Left ventricle myocardium inferior (tissue), 1 donor: ENCODE measurements at regions not wholly inside any gene's neighbourhood (a gene's known extent, or its start where the extent isn't known, plus 50 kb on each side); places are given as distances from the start of the nearest gene placed in this dataset.

Source experiments
- DNase-seq: peaks from one replicate; pipeline ENCODE4 v3.0.0-alpha.2; 2020
- H3K27ac ChIP-seq: fragments of 200-600 bp; replicated peaks from 2 replicates; pipeline ENCODE4 v1.8.0; 2021
- H3K27me3 ChIP-seq: fragments of 200-600 bp; 2 replicates; pipeline ENCODE4 v1.8.0; 2021; ENCODE audit warnings: low read depth
- H3K36me3 ChIP-seq: fragments of 200-600 bp; 2 replicates; pipeline ENCODE4 v1.8.0; 2021
- H3K4me1 ChIP-seq: fragments of 200-600 bp; 2 replicates; pipeline ENCODE4 v1.8.0; 2021
- H3K4me3 ChIP-seq: fragments of 200-600 bp; 2 replicates; pipeline ENCODE4 v1.8.0; 2021; ENCODE audit warnings: mild to moderate bottlenecking, moderate library complexity
- H3K9me3 ChIP-seq: fragments of 200-600 bp; replicated peaks from 2 replicates; pipeline ENCODE4 v1.8.0; 2021
- CTCF ChIP-seq: fragments of 200-600 bp; IDR thresholded peaks from 2 replicates; pipeline ENCODE4 v1.8.0; 2021; ENCODE audit warnings: antibody characterized with exemption, mild to moderate bottlenecking, borderline replicate concordance
- intact Hi-C: fragments of 100-400 bp; cut with micrococcal nuclease; formaldehyde crosslinking; loops from one replicate; pipeline ENCODE4 v1.11.0; 2022
- donor health status: DM: no; HTN: yes; CAD: no; lungs with severe emphysema.

DNA sequence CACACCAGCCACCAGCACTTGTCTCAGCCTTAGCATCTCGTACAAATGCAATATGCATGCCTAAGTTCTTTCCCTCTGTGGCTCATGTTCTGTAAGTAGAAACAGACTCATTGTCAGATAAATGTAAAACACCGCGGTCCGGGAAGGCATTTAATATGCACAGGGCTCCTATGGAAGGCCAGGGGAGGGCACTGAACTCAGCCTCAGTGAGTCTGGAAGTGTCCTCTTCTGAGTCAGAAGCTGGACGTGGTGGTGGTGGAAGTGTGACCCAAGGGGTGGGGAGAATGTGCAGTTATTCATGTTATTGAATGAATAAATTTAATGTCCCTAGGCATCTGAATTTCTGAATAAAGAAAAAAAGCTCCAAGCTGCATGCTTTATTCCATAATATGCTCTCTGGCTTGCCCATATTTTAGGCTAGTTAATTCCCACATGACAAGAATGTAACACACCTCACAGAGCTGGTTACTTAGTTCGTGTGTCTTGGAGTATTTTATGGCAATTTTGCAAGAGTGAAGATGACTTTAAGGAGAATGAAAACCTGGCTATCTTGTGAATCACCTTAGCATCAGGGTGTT lies 193.1 kb upstream of the GATB start:
- TF ChIP-seq CTCF: no peak
- Histone ChIP-seq H3K9me3 (no peaks in the 10 kb centered on the region), H3K36me3 (no peaks in the 10 kb centered on the region), H3K4me1 (peaks cover 13% of the 10 kb centered on the region), H3K27me3 (no peaks in the 10 kb centered on the region), H3K27ac (no peak overlapping the region), H3K4me3 (no peak overlapping the region)
- intact Hi-C loops: no loop called here
- no peak for DNase-seq

DNA sequence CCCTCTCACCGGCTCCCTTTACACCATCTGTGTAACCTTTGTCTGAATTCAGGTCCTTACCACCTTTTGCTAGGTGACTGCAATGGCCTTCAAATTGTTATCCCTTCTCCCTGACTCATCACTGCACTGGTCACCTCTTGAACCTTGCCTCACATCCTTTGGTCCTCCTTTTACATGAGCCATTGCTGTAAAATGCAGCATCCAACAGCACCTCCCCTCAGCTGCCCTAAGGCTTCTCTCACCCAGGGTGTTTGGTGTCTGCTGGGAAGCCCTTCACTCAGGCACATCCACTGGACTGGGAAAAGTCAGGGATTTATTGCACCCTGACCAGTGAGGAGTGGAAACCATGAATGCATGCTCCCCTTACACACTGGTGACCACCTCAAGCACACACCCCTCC lies 192.5 kb upstream of the GATB start:
- no peaks in the 10 kb centered on the region for H3K27me3 ChIP-seq
- no peaks in the 10 kb centered on the region for H3K9me3 ChIP-seq
- intact Hi-C loops: no loop called here
- TF ChIP-seq CTCF: no peak
- H3K4me3 ChIP-seq: no peak overlapping the region
- no peak overlapping the region for H3K27ac ChIP-seq
- DNase-seq: no peak
- H3K4me1 ChIP-seq: peaks cover 13% of the 10 kb centered on the region
- H3K36me3 ChIP-seq: no peaks in the 10 kb centered on the region

GRCh38 chr4:151952711-151953254 lies 192.0 kb upstream of the GATB start:
- TF ChIP-seq CTCF: no peak
- no peaks in the 10 kb centered on the region for H3K36me3 ChIP-seq
- H3K9me3 ChIP-seq: peaks cover 2% of the 10 kb centered on the region
- no peak overlapping the region for H3K4me3 ChIP-seq
- peaks cover 13% of the 10 kb centered on the region for H3K4me1 ChIP-seq
- no peak for DNase-seq
- intact Hi-C loops: no loop called here
- no peak overlapping the region for H3K27ac ChIP-seq
- H3K27me3 ChIP-seq: no peaks in the 10 kb centered on the region

- intact Hi-C loops: no loop called here
- Histone ChIP-seq H3K4me1 (peaks cover 7% of the 10 kb centered on the region), H3K9me3 (peaks cover 8% of the 10 kb centered on the region), H3K27me3 (no peaks in the 10 kb centered on the region), H3K4me3 (no peak overlapping the region), H3K27ac (no peak overlapping the region), H3K36me3 (no peaks in the 10 kb centered on the region)
- no peak for TF ChIP-seq CTCF
- DNase-seq: no peak
Observed at GRCh38 chr4:151952137-151952536, 191.3 kb upstream of the GATB start.

DNA sequence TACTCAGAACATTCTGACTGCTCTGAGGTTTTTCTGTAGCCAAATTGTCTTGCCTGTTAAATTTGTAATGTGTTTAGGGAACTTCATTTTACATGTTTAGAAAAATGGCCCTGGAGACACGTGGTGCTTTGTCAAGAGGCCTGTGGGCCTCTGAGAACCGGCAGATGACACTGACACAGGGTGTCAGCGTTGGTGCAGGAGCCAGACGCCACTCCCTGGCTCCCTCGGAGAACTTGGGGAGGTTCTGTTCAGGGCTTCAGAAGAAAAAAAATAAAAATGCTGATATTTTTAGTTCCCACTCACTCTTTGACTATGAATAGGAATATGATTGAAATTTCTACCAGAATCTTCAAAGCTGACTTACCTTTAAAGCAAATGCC lies 190.9 kb upstream of the GATB start:
- no peak for TF ChIP-seq CTCF
- H3K9me3 ChIP-seq: peaks cover 13% of the 10 kb centered on the region
- no peaks in the 10 kb centered on the region for H3K27me3 ChIP-seq
- H3K4me3 ChIP-seq: no peak overlapping the region
- H3K36me3 ChIP-seq: no peaks in the 10 kb centered on the region
- H3K4me1 ChIP-seq: peaks cover 2% of the 10 kb centered on the region
- intact Hi-C loops: no loop called here
- H3K27ac ChIP-seq: no peak overlapping the region
- no peak for DNase-seq
